SU-DHL-6 (cell line): ENCODE measurements at regions not wholly inside any gene's neighbourhood (a gene's known extent, or its start where the extent isn't known, plus 50 kb on each side); places are given as distances from the start of the nearest gene placed in this dataset.

ENCODE experiments used
- H2AFZ ChIP-seq: fragments of 200-600 bp; sonication (generic); 2 replicates; pipeline ENCODE4 v1.6.1; 2014; ENCODE audit warnings: low read depth, mild to moderate bottlenecking, moderate library complexity, mixed read lengths, antibody characterized with exemption, low read length; ENCODE audit not compliant: severe bottlenecking
- H3F3A ChIP-seq: fragments of 200-600 bp; shearing (Covaris generic); 2 replicates; pipeline ENCODE4 v1.6.0; 2016; ENCODE audit warnings: antibody characterized with exemption, mild to moderate bottlenecking; ENCODE audit not compliant: insufficient read depth
- H3K27ac ChIP-seq: fragments of 200-600 bp; sonication (generic); 2 replicates; pipeline ENCODE4 v1.5.1; 2016; ENCODE audit warnings: low read depth, mild to moderate bottlenecking, low read length, moderate library complexity, mixed read lengths
- H3K27me3 ChIP-seq: fragments of 200-600 bp; sonication (generic), shearing (Covaris generic); 2 replicates; pipeline ENCODE4 v1.6.0; 2014; ENCODE audit warnings: mild to moderate bottlenecking, low read length
- H3K36me3 ChIP-seq: fragments of 200-600 bp; sonication (generic); 2 replicates; pipeline ENCODE4 v1.6.1; 2014; ENCODE audit warnings: mild to moderate bottlenecking, low read length, mixed read lengths
- H3K4me2 ChIP-seq: fragments of 300-600, 200-600 bp; shearing (Covaris generic), sonication (generic); 2 replicates; pipeline ENCODE4 v1.6.0; 2014; ENCODE audit warnings: low read length, low read depth, mild to moderate bottlenecking; ENCODE audit not compliant: poor library complexity, severe bottlenecking
- H3K4me3 ChIP-seq: fragments of 200-600 bp; sonication (generic); 2 replicates; pipeline ENCODE4 v1.5.1; 2014; ENCODE audit warnings: antibody characterized with exemption, low read length, mild to moderate bottlenecking, mixed read lengths; ENCODE audit not compliant: insufficient read depth, poor library complexity, severe bottlenecking
- H3K79me2 ChIP-seq: fragments of 200-600 bp; sonication (generic); 2 replicates; pipeline ENCODE4 v1.6.1; 2014; ENCODE audit warnings: mild to moderate bottlenecking, low read length, moderate library complexity; ENCODE audit not compliant: insufficient read depth
- H3K9ac ChIP-seq: fragments of 200-600 bp; sonication (generic); 2 replicates; pipeline ENCODE4 v1.7.0; 2014; ENCODE audit warnings: mild to moderate bottlenecking, low read length
- H3K9me2 ChIP-seq: fragments of 200-600 bp; sonication (generic); replicated peaks from 2 replicates; pipeline ENCODE4 v1.6.1; 2014; ENCODE audit warnings: low read length; ENCODE audit not compliant: insufficient read depth
- H3K9me3 ChIP-seq: fragments of 200-600 bp; sonication (generic); 2 replicates; pipeline ENCODE4 v1.6.1; 2014; ENCODE audit warnings: low read length, mixed read lengths; ENCODE audit not compliant: insufficient read depth
- H4K20me1 ChIP-seq: fragments of 200-600 bp; sonication (generic); 2 replicates; pipeline ENCODE4 v1.6.1; 2014; ENCODE audit warnings: low read depth, mild to moderate bottlenecking, antibody characterized with exemption, low read length, moderate library complexity, mixed read lengths
- EZH2phosphoT487 ChIP-seq: fragments of 200-600 bp; sonication (generic), shearing (Covaris generic); conservative IDR thresholded peaks from 2 replicates; pipeline ENCODE4 v1.6.1; 2018; ENCODE audit warnings: mild to moderate bottlenecking, antibody characterized with exemption, low read length, moderate library complexity, mixed read lengths
- TF ChIP-seq, protein P1 (sequence below): fragments of 200-600 bp; sonication (generic); IDR thresholded peaks from one replicate; pipeline ENCODE4 v1.5.1; 2017; ENCODE audit warnings: antibody characterized with exemption, mild to moderate bottlenecking, low read length, moderate library complexity; ENCODE audit not compliant: insufficient read depth, poor library complexity, severe bottlenecking

DNA sequence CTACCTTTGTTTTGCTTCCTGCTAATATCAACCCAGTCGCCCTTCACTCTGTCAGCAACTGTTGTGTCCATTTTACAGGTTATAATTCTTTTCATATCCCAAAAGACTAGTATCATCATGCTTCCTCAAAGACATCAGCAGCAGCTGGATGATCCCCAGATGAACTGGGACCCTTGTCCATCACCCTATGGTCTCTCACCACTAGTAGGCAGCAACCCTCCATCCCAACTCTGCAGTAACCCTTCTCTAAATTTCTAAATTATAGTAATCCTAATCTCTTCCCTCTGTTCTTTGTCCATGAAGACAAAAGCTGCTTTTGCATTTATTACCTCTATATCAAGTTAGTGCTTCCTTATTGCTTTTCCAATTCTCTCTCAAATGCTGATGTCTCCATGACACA is 1025.8 kb downstream of the FAM181B start:
- H3K9me3 ChIP-seq: no peaks in the 10 kb centered on the region
- no peaks in the 10 kb centered on the region for H3K36me3 ChIP-seq
- TF ChIP-seq, protein P1, sequence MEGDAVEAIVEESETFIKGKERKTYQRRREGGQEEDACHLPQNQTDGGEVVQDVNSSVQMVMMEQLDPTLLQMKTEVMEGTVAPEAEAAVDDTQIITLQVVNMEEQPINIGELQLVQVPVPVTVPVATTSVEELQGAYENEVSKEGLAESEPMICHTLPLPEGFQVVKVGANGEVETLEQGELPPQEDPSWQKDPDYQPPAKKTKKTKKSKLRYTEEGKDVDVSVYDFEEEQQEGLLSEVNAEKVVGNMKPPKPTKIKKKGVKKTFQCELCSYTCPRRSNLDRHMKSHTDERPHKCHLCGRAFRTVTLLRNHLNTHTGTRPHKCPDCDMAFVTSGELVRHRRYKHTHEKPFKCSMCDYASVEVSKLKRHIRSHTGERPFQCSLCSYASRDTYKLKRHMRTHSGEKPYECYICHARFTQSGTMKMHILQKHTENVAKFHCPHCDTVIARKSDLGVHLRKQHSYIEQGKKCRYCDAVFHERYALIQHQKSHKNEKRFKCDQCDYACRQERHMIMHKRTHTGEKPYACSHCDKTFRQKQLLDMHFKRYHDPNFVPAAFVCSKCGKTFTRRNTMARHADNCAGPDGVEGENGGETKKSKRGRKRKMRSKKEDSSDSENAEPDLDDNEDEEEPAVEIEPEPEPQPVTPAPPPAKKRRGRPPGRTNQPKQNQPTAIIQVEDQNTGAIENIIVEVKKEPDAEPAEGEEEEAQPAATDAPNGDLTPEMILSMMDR: peak; percentile 12
- no peak for TF ChIP-seq EZH2phosphoT487
- no peaks in the 10 kb centered on the region for H3F3A ChIP-seq
- no peak overlapping the region for H2AFZ ChIP-seq
- H3K27ac ChIP-seq: no peak overlapping the region
- no peaks in the 10 kb centered on the region for H4K20me1 ChIP-seq
- H3K4me2 ChIP-seq: no peak overlapping the region
- no peaks in the 10 kb centered on the region for H3K27me3 ChIP-seq
- H3K79me2 ChIP-seq: no peaks in the 10 kb centered on the region
- no peak overlapping the region for H3K9ac ChIP-seq
- no peak overlapping the region for H3K4me3 ChIP-seq
- H3K9me2 ChIP-seq: no peaks in the 10 kb centered on the region

DNA sequence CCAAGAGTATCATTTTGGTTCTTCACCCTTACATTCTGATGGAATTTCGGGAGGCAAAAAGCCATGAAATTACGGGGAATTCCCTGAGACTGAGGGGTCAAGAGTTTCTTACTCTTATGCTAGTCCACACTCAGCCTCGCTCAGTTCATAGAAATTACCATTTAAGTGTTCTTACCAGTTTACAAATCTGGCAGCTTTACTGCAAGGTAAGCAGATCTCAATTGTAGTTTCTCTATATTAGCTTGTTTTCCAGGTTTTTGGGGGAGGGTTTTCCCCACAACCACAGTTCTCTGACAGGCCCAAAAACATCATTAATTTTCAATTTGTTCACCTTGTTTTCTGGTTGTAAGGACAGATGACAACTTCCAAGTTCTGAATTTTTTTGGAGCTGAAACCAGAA is 1028.4 kb downstream of the FAM181B start:
- H3K27ac ChIP-seq: no peak overlapping the region

DNA sequence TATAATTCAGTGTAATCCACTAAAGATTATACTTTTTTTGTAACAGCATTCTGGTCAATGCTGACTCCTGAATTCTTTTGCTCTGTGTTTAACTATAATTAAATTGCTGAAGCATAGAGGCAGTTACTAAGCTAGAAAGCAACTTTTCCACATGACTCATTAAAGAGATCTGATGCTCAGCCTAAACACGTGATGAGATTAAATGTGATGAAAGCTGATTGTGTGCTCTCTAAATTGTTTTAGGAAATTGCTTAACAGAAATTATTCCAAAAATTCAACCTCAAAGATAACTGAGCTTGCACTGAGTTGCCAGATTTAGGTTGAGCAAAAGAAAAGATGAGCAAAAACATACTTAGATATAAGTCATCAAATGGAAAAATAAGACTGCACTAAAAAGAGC is 1033.6 kb downstream of the FAM181B start:
- no peak for TF ChIP-seq EZH2phosphoT487
- TF ChIP-seq, protein P1: no peak
- no peaks in the 10 kb centered on the region for H3K27me3 ChIP-seq

More for the DNA sequence above, 1028.4 kb downstream of the FAM181B start:
- Histone ChIP-seq H3K9ac (no peak overlapping the region), H3K36me3 (no peaks in the 10 kb centered on the region), H3K4me2 (no peak overlapping the region), H3K27me3 (no peaks in the 10 kb centered on the region), H3F3A (no peaks in the 10 kb centered on the region), H2AFZ (no peak overlapping the region), H3K9me3 (no peaks in the 10 kb centered on the region), H3K4me3 (no peak overlapping the region), H3K79me2 (no peaks in the 10 kb centered on the region), H4K20me1 (no peaks in the 10 kb centered on the region), H3K9me2 (no peaks in the 10 kb centered on the region)
- TF ChIP-seq, protein P1: no peak
- TF ChIP-seq EZH2phosphoT487: no peak

More for the DNA sequence above, 1033.6 kb downstream of the FAM181B start:
- no peak overlapping the region for H2AFZ ChIP-seq
- no peaks in the 10 kb centered on the region for H3K9me2 ChIP-seq
- no peaks in the 10 kb centered on the region for H3K36me3 ChIP-seq
- H3K9me3 ChIP-seq: no peaks in the 10 kb centered on the region
- H3K4me2 ChIP-seq: no peak overlapping the region
- no peaks in the 10 kb centered on the region for H4K20me1 ChIP-seq
- no peak overlapping the region for H3K9ac ChIP-seq
- H3K79me2 ChIP-seq: no peaks in the 10 kb centered on the region
- no peaks in the 10 kb centered on the region for H3F3A ChIP-seq
- no peak overlapping the region for H3K27ac ChIP-seq
- H3K4me3 ChIP-seq: no peak overlapping the region
